Activated CD4-positive, alpha-beta T cell treated with anti-CD3 and anti-CD28 coated beads, Interleukin-10, Interleukin-2, amounts not matched to agents 100 ng/mL and 50 ng/mL, durations not matched to agents 16 hours and 8 hours (primary cell): ENCODE measurements at regions not wholly inside any gene's neighbourhood (a gene's known extent, or its start where the extent isn't known, plus 50 kb on each side); places are given as distances from the start of the nearest gene placed in this dataset.

Experiments used
- DNase-seq: peaks from one replicate; pipeline ENCODE4 v3.0.0-alpha.2; 2020

GRCh38 chr9:1713841-1714240 lies 301.3 kb upstream of the SMARCA2 start:
- DNase-seq = no peak

- no peak for DNase-seq
Measured at GRCh38 chr9:1717882-1718281, 297.3 kb upstream of the SMARCA2 start.

- no peak for DNase-seq
Measured at GRCh38 chr9:1718836-1719235, 296.3 kb upstream of the SMARCA2 start.

GRCh38 chr9:1721196-1721595 lies 294.0 kb upstream of the SMARCA2 start:
- DNase-seq = no peak

- DNase-seq = peak; percentile 9
Measured at GRCh38 chr9:1722404-1722803, 292.7 kb upstream of the SMARCA2 start.

- DNase-seq = no peak
Measured at GRCh38 chr9:1723522-1724015, 291.6 kb upstream of the SMARCA2 start.

GRCh38 chr9:1726993-1727759 lies 288.0 kb upstream of the SMARCA2 start:
- DNase-seq = peak; percentile 17

GRCh38 chr9:1729631-1730030 lies 285.5 kb upstream of the SMARCA2 start:
- DNase-seq = no peak

GRCh38 chr9:1732670-1733069 lies 282.5 kb upstream of the SMARCA2 start:
- peak; percentile 13 for DNase-seq

- DNase-seq = no peak
Measured at GRCh38 chr9:1738511-1739100, 276.5 kb upstream of the SMARCA2 start.

GRCh38 chr9:1743121-1743960 lies 271.8 kb upstream of the SMARCA2 start:
- no peak for DNase-seq

GRCh38 chr9:1745980-1746379 lies 269.2 kb upstream of the SMARCA2 start:
- DNase-seq = no peak

- no peak for DNase-seq
Measured at GRCh38 chr9:1747417-1747967, 267.7 kb upstream of the SMARCA2 start.

- DNase-seq = no peak
Measured at GRCh38 chr9:1748407-1748806, 266.7 kb upstream of the SMARCA2 start.

GRCh38 chr9:1757186-1757585 lies 258.0 kb upstream of the SMARCA2 start:
- DNase-seq = no peak

GRCh38 chr9:1759009-1759408 lies 256.1 kb upstream of the SMARCA2 start:
- DNase-seq = no peak

- DNase-seq = no peak
Measured at GRCh38 chr9:1759771-1760300, 255.3 kb upstream of the SMARCA2 start.

- no peak for DNase-seq
Measured at GRCh38 chr9:1761807-1762206, 253.3 kb upstream of the SMARCA2 start.

GRCh38 chr9:1766042-1766441 lies 249.1 kb upstream of the SMARCA2 start:
- no peak for DNase-seq

GRCh38 chr9:1768561-1768960 lies 246.6 kb upstream of the SMARCA2 start:
- DNase-seq = no peak

GRCh38 chr9:1771094-1771789 lies 243.9 kb upstream of the SMARCA2 start:
- DNase-seq = no peak

GRCh38 chr9:1775230-1775629 lies 239.9 kb upstream of the SMARCA2 start:
- no peak for DNase-seq
